ENCODE measurements at regions not wholly inside any gene's neighbourhood (a gene's known extent, or its start where the extent isn't known, plus 50 kb on each side); places are given as distances from the start of the nearest gene placed in this dataset.

DNA sequence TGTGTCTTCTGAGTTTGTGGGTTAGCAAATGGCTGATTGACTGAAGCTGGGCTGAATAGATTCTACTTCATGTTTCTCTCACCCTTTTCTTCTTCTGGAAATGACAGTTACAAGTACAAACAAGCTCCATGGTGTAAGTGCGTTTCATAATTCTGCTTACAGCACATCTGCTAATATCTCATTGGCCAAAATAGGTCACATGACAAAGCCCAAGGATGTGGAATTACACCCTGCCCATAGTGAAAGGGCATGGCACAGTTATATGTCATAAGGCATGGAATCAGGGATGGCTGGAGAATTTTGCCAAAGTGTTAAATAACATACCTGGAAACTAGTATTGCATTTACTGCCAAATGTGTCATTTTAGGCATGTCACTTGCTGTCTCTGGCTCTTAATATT, 327.2 kb downstream of the NKX6-1 start:
- Histone ChIP-seq H2AFZ (no peak overlapping the region), H3K27me3 (ENCODE audit: insufficient read depth, low read depth) (no peaks in the 10 kb centered on the region), H3K79me2 (ENCODE audit: low read depth) (no peaks in the 10 kb centered on the region), H3K9me3 (ENCODE audit: insufficient read depth, low read depth) (no peaks in the 10 kb centered on the region), H3K4me2 (no peak overlapping the region), H3K36me3 (ENCODE audit: low read depth) (no peaks in the 10 kb centered on the region), H3K4me1 (replicated peaks; ENCODE audit: insufficient read depth) (no peaks in the 10 kb centered on the region), H3F3A (ENCODE audit: insufficient read depth, low read depth) (no peaks in the 10 kb centered on the region), H4K20me1 (ENCODE audit: insufficient read depth) (no peaks in the 10 kb centered on the region), H3K4me3 (no peak overlapping the region), H3K9me2 (ENCODE audit: insufficient read depth) (no peaks in the 10 kb centered on the region), H3K27ac (no peak overlapping the region)
- CTCF ChIA-PET = no interaction called here
- POLR2A ChIA-PET (ENCODE audit: unreplicated experiment) = no interaction called here
- no TSS peak for BruUV-seq (replicated peaks)
- DNase-seq = no peak
- TF ChIP-seq, protein P1, sequence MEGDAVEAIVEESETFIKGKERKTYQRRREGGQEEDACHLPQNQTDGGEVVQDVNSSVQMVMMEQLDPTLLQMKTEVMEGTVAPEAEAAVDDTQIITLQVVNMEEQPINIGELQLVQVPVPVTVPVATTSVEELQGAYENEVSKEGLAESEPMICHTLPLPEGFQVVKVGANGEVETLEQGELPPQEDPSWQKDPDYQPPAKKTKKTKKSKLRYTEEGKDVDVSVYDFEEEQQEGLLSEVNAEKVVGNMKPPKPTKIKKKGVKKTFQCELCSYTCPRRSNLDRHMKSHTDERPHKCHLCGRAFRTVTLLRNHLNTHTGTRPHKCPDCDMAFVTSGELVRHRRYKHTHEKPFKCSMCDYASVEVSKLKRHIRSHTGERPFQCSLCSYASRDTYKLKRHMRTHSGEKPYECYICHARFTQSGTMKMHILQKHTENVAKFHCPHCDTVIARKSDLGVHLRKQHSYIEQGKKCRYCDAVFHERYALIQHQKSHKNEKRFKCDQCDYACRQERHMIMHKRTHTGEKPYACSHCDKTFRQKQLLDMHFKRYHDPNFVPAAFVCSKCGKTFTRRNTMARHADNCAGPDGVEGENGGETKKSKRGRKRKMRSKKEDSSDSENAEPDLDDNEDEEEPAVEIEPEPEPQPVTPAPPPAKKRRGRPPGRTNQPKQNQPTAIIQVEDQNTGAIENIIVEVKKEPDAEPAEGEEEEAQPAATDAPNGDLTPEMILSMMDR (conservative IDR thresholded peaks at IDR 0.05) = no peak
- no peak for TF ChIP-seq EZH2 (IDR thresholded peaks at IDR 0.05; ENCODE audit: low read depth)
- intact Hi-C loops (cut with micrococcal nuclease; ENCODE audit: unreplicated experiment) = no loop called here

DNA sequence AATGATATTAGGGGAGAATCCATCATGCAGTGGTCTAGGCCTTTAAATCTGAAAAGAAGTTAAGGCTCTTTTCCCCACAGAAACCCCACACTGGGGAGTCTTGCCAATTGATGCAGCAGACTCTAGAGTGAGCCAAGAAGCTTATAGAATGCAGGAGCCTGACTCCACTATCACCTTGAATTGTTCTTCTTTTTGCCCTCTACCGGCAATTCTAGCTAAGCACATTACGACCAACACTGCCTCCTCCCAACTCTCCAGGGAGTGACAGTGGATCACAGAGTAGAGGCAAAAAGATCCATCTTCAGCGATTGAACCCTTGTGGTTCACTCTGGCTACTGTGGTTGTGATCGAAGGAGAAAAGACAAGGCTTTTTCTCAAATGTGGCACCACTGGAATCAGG, 331.5 kb downstream of the NKX6-1 start:
- intact Hi-C loops (cut with micrococcal nuclease; ENCODE audit: unreplicated experiment) = no loop called here
- Histone ChIP-seq H3K9me2 (ENCODE audit: insufficient read depth) (no peaks in the 10 kb centered on the region), H3F3A (ENCODE audit: insufficient read depth, low read depth) (no peaks in the 10 kb centered on the region), H3K4me1 (replicated peaks; ENCODE audit: insufficient read depth) (no peaks in the 10 kb centered on the region), H3K4me2 (no peak overlapping the region), H3K9me3 (ENCODE audit: insufficient read depth, low read depth) (no peaks in the 10 kb centered on the region), H3K79me2 (ENCODE audit: low read depth) (no peaks in the 10 kb centered on the region), H3K4me3 (no peak overlapping the region), H4K20me1 (ENCODE audit: insufficient read depth) (no peaks in the 10 kb centered on the region), H3K36me3 (ENCODE audit: low read depth) (no peaks in the 10 kb centered on the region), H2AFZ (no peak overlapping the region), H3K27me3 (ENCODE audit: insufficient read depth, low read depth) (no peaks in the 10 kb centered on the region), H3K27ac (no peak overlapping the region)
- POLR2A ChIA-PET (ENCODE audit: unreplicated experiment) = no interaction called here
- TF ChIP-seq, protein P1 (conservative IDR thresholded peaks at IDR 0.05) = no peak
- no peak for TF ChIP-seq EZH2 (IDR thresholded peaks at IDR 0.05; ENCODE audit: low read depth)
- no TSS peak for BruUV-seq (replicated peaks)
- no peak for DNase-seq
- CTCF ChIA-PET = no interaction called here

DNA sequence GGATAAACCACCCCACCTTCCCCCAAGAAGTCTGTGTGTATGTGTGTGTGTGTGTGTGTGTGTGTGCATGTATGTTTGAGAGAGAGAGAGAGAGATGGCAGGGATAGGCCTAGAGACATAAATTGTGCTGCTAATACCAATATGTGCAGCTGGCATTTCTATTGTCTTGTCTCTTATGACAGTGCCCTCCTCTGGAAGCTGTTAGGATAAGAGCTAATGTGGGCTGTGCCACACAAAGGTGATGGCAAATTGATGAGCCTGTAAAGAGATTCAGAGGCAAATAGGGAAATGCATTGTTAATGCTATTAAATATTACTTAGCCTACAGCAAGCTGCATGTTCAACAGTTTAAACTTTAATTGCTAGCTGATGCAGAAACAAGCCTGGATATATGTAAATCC, 332.0 kb downstream of the NKX6-1 start:
- H2AFZ ChIP-seq = no peak overlapping the region
- no peaks in the 10 kb centered on the region for H3K27me3 ChIP-seq (ENCODE audit: insufficient read depth, low read depth)
- BruUV-seq (replicated peaks) = no TSS peak
- no peaks in the 10 kb centered on the region for H4K20me1 ChIP-seq (ENCODE audit: insufficient read depth)
- no peak for DNase-seq
- H3K9me3 ChIP-seq (ENCODE audit: insufficient read depth, low read depth) = no peaks in the 10 kb centered on the region
- H3K4me1 ChIP-seq (replicated peaks; ENCODE audit: insufficient read depth) = no peaks in the 10 kb centered on the region
- intact Hi-C loops (cut with micrococcal nuclease; ENCODE audit: unreplicated experiment) = no loop called here
- ChIA-PET POLR2A (ENCODE audit: unreplicated experiment) (no interaction called here), CTCF (no interaction called here)
- H3K4me2 ChIP-seq = no peak overlapping the region
- H3K79me2 ChIP-seq (ENCODE audit: low read depth) = no peaks in the 10 kb centered on the region
- H3F3A ChIP-seq (ENCODE audit: insufficient read depth, low read depth) = no peaks in the 10 kb centered on the region
- no peak overlapping the region for H3K27ac ChIP-seq
- H3K9me2 ChIP-seq (ENCODE audit: insufficient read depth) = no peaks in the 10 kb centered on the region
- no peak for TF ChIP-seq EZH2 (IDR thresholded peaks at IDR 0.05; ENCODE audit: low read depth)
- H3K36me3 ChIP-seq (ENCODE audit: low read depth) = no peaks in the 10 kb centered on the region
- H3K4me3 ChIP-seq = no peak overlapping the region

DNA sequence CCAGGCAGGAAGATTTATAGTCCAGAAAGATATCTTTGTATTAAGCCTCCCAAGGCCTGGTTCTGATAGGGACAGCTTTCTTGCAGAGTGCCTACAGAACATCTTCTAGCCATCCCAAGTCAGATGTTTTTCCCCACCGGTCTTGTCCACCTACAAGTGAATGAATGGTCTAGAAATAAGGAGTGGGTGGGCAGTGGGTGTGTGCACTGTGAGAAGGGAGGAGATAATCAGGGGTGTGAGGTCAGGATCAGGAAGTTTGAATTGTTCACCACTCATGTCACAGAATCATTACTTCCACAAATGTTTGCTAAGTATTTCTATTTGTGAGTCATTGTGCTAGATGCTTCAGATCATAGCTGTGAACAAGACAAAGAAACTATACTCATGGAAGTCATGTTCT, 332.6 kb downstream of the NKX6-1 start:
- ChIA-PET POLR2A (ENCODE audit: unreplicated experiment) (no interaction called here), CTCF (no interaction called here)
- intact Hi-C loops (cut with micrococcal nuclease; ENCODE audit: unreplicated experiment) = no loop called here
- no peak for DNase-seq
- no peak overlapping the region for H3K4me3 ChIP-seq
- BruUV-seq (replicated peaks) = no TSS peak
- no peaks in the 10 kb centered on the region for H3K27me3 ChIP-seq (ENCODE audit: insufficient read depth, low read depth)
- no peaks in the 10 kb centered on the region for H3K36me3 ChIP-seq (ENCODE audit: low read depth)
- no peaks in the 10 kb centered on the region for H3K4me1 ChIP-seq (replicated peaks; ENCODE audit: insufficient read depth)
- no peaks in the 10 kb centered on the region for H3K9me2 ChIP-seq (ENCODE audit: insufficient read depth)
- H2AFZ ChIP-seq = no peak overlapping the region
- no peaks in the 10 kb centered on the region for H3K9me3 ChIP-seq (ENCODE audit: insufficient read depth, low read depth)
- no peaks in the 10 kb centered on the region for H3K79me2 ChIP-seq (ENCODE audit: low read depth)
- H3K27ac ChIP-seq = no peak overlapping the region
- H3F3A ChIP-seq (ENCODE audit: insufficient read depth, low read depth) = no peaks in the 10 kb centered on the region
- H3K4me2 ChIP-seq = no peak overlapping the region
- no peaks in the 10 kb centered on the region for H4K20me1 ChIP-seq (ENCODE audit: insufficient read depth)
- TF ChIP-seq, protein P1 (conservative IDR thresholded peaks at IDR 0.05) = no peak
- no peak for TF ChIP-seq EZH2 (IDR thresholded peaks at IDR 0.05; ENCODE audit: low read depth)
